Cardiac muscle cell (in vitro differentiated cells and primary cell): ENCODE measurements at regions not wholly inside any gene's neighbourhood (a gene's known extent, or its start where the extent isn't known, plus 50 kb on each side); places are given as distances from the start of the nearest gene placed in this dataset.
"Not testable (repeated sequence)": the region's sequence is repeated elsewhere in the genome, so short reads cannot be mapped to it uniquely, and the experiment has no call there.

Experiments
- DNase-seq, 2 donors: peaks; one replicate each; pipeline versions ENCODE4 v3.0.0 to v3.0.0-alpha.2; 2010 to 2017; ENCODE audit warnings: low read depth in 1 of 2, low spot score in 1 of 2
- H3K27ac ChIP-seq: fragments of 200-600 bp; sonication (generic); 2 replicates; pipeline ENCODE4 v1.5.1; 2016
- H3K27me3 ChIP-seq: fragments of 200-600 bp; sonication (generic); 2 replicates; pipeline ENCODE4 v1.6.0; 2016; ENCODE audit warnings: control low read depth
- H3K36me3 ChIP-seq: fragments of 200-600 bp; sonication (generic); 2 replicates; pipeline ENCODE4 v1.5.1; 2016; ENCODE audit warnings: control low read depth
- H3K4me1 ChIP-seq: fragments of 200-600 bp; sonication (generic); 2 replicates; pipeline ENCODE4 v1.8.1; 2017; ENCODE audit warnings: low read depth, mild to moderate bottlenecking, mixed run types
- H3K4me3 ChIP-seq: fragments of 200-600 bp; sonication (generic); 2 replicates; pipeline ENCODE4 v1.5.1; 2016; ENCODE audit warnings: mild to moderate bottlenecking
- H3K9me3 ChIP-seq: fragments of 200-600 bp; sonication (generic); 2 replicates; pipeline ENCODE4 v1.5.1; 2017; ENCODE audit warnings: low read depth, mild to moderate bottlenecking, control low read depth
- TF ChIP-seq, protein P1 (sequence below): IDR thresholded peaks from 2 replicates; pipeline ENCODE4 v1.5.1; 2012; ENCODE audit warnings: low read depth, mild to moderate bottlenecking, low read length

DNA sequence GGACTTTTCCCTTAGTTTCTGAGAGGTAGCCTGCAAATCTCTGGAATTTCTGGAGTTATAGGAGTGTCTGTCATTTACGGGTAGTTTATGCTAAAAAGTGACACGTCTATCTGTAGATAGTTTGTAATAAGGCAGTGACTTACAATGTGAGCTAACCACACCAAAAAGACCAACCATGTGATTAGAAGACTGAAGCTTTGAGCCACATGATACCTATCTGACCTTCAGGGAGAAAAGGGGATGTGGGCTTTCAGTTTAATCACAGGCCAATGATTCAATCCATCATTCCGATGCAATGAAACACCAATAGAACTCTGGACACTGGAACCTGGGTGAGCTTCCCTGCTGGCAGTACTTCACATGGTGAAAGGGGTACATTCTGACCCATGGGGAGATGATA, 254.6 kb upstream of the GK2 start:
- no peaks in the 10 kb centered on the region for H3K27me3 ChIP-seq
- TF ChIP-seq, protein P1, sequence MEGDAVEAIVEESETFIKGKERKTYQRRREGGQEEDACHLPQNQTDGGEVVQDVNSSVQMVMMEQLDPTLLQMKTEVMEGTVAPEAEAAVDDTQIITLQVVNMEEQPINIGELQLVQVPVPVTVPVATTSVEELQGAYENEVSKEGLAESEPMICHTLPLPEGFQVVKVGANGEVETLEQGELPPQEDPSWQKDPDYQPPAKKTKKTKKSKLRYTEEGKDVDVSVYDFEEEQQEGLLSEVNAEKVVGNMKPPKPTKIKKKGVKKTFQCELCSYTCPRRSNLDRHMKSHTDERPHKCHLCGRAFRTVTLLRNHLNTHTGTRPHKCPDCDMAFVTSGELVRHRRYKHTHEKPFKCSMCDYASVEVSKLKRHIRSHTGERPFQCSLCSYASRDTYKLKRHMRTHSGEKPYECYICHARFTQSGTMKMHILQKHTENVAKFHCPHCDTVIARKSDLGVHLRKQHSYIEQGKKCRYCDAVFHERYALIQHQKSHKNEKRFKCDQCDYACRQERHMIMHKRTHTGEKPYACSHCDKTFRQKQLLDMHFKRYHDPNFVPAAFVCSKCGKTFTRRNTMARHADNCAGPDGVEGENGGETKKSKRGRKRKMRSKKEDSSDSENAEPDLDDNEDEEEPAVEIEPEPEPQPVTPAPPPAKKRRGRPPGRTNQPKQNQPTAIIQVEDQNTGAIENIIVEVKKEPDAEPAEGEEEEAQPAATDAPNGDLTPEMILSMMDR, result no peak
- no peak overlapping the region for H3K27ac ChIP-seq
- no peaks in the 10 kb centered on the region for H3K4me1 ChIP-seq
- DNase-seq, result no peak
- no peaks in the 10 kb centered on the region for H3K36me3 ChIP-seq
- no peak overlapping the region for H3K4me3 ChIP-seq
- H3K9me3 ChIP-seq, result no peaks in the 10 kb centered on the region

DNA sequence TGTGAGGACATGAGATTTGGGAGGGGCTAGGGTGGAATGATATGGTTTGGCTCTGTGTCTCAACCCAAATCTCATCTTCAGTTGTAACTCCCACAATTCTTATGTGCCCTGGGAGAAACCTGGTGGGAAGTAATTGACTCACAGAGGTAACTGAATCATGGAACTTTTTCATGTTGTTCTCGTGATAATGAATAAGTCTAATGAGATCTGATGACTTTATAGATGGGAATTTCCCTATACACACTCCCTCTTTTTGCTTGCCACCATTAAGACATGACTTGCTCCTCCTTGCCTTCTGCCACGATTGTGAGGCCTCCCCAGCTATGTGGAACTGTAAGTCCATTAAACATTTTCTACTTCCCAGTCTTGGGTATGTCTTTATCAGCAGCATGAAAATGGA, 253.2 kb upstream of the GK2 start:
- no peak for DNase-seq
- H3K4me1 ChIP-seq, result no peaks in the 10 kb centered on the region
- H3K9me3 ChIP-seq, result no peaks in the 10 kb centered on the region
- no peaks in the 10 kb centered on the region for H3K27me3 ChIP-seq
- no peak overlapping the region for H3K27ac ChIP-seq
- TF ChIP-seq, protein P1, result no peak
- H3K36me3 ChIP-seq, result no peaks in the 10 kb centered on the region
- H3K4me3 ChIP-seq, result no peak overlapping the region

DNA sequence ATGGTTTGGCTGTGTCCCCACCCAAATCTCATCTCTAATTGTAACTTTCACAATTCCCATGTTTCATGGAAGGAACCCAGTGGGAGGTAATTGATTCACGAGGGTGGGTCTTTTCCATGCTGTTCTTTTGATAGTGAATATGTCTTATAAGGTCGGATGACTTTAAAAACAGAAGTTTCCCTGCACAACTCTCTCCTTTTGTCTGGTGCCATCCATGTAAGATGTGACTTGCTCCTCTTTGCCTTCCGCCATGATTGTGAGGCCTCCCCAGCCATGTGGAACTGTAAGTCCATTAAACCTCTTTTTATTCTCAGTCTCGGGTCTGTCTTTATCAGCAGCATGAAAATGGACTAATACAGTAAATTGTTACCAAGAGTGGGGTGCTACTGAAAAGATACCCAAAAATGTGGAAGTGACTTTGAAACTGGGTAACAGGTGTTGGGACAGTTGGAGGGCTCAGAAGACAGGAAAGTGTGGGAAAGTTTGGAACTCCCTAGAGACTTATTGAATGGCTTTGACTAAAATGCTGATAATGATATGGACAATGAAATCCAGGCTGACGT, 251.4 kb upstream of the GK2 start:
- H3K4me1 ChIP-seq, H3K27ac ChIP-seq, H3K9me3 ChIP-seq, H3K36me3 ChIP-seq, DNase-seq, H3K27me3 ChIP-seq, H3K4me3 ChIP-seq: not testable (repeated sequence)

DNA sequence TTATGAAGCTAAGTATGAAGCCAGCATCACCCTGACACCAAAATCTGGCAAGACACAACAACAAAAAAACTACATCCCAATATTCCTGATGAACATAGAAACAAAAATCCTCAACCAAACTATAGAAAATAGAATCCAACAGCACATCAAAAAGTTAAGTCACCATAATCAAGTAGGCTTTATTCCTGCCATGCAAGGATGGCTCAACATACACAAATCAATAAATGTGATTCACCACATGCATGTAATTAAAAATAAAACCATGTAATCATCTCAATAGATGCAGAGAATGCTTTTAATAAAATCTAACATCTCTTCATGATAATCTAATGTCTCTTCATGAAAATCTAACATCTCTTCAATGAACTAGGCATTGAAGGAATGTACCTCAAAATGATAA, 249.4 kb upstream of the GK2 start:
- TF ChIP-seq, protein P1, result no peak

DNA sequence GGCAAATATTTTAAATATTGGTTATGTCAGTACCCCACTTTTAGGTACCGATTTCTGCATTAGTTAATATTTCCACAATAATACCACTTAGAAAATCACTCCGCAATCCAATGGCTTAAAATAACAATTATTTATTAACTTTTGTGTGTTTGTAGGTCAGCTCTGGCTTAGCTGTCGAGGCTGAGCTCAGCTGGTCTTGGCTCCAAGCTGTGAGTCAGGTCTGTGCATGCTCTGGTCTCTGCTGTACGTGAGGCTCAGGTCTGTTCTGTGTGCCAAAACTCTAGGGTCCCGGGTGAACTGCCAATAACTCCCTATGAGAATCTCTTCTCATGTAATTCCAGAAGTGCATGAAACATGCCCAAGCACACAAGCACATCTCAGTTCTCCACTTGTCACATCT, 245.8 kb upstream of the GK2 start:
- no peak for DNase-seq
- H3K36me3 ChIP-seq, result no peaks in the 10 kb centered on the region
- H3K27ac ChIP-seq, result no peak overlapping the region
- TF ChIP-seq, protein P1, result no peak
- no peaks in the 10 kb centered on the region for H3K27me3 ChIP-seq
- H3K4me1 ChIP-seq, result peaks cover 5% of the 10 kb centered on the region
- H3K4me3 ChIP-seq, result no peak overlapping the region
- no peaks in the 10 kb centered on the region for H3K9me3 ChIP-seq

More for the DNA sequence above, 249.4 kb upstream of the GK2 start:
- H3K4me3 ChIP-seq, result no peak overlapping the region
- no peaks in the 10 kb centered on the region for H3K27me3 ChIP-seq
- no peak overlapping the region for H3K27ac ChIP-seq
- DNase-seq, result no peak
- H3K4me1 ChIP-seq, result no peaks in the 10 kb centered on the region
- H3K36me3 ChIP-seq, result no peaks in the 10 kb centered on the region
- H3K9me3 ChIP-seq, result no peaks in the 10 kb centered on the region

DNA sequence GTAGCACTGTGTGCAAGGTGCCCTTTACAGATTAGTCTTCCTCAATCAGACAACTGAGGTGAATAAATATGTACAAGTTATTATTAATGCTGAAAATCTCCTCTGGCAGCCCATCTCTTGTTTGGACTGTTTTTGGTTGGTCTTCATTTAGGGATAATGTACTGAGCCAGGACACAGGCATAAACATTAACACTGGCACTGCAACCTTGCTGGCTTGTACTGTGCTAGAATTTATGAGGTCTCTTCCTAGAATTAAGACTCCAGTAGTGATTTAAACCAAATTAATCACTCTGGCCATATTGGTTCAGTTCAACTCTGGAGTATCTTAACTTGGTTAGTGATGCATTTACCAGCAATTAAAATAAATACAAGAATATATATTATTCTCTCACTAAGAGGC, 244.7 kb upstream of the GK2 start:
- H3K27me3 ChIP-seq, result no peaks in the 10 kb centered on the region
- TF ChIP-seq, protein P1, result no peak
- H3K36me3 ChIP-seq, result no peaks in the 10 kb centered on the region
- DNase-seq, result no peak
- no peak overlapping the region for H3K4me3 ChIP-seq
- no peak overlapping the region for H3K27ac ChIP-seq
- H3K4me1 ChIP-seq, result peaks cover 5% of the 10 kb centered on the region
- no peaks in the 10 kb centered on the region for H3K9me3 ChIP-seq
